Lung (tissue), 11 donors: ENCODE measurements at regions not wholly inside any gene's neighbourhood (a gene's known extent, or its start where the extent isn't known, plus 50 kb on each side); places are given as distances from the start of the nearest gene placed in this dataset.

Experiments used
- ATAC-seq: fragments of 200-7000 bp; cut with Tn5 transposase; one replicate; pipeline ENCODE4 v1.9.1; 2020; ENCODE audit warnings: moderate number of reproducible peaks; ENCODE audit not compliant: insufficient read depth, low FRiP score
- DNase-seq, 3 donors: peaks; one replicate each; pipeline ENCODE4 v3.0.0-alpha.2; 2013 to 2017
- H3K27ac ChIP-seq, 2 donors: one replicate each; pipeline ENCODE4 v1.5.1; 2013; ENCODE audit warnings: mild to moderate bottlenecking in 2 of 2, moderate library complexity in 2 of 2, control low read depth in 1 of 2, inconsistent platforms in 1 of 2, low read depth in 1 of 2, low read length in 1 of 2
- H3K27me3 ChIP-seq, 3 donors: one replicate each; pipeline ENCODE4 v1.5.1; 2013; ENCODE audit warnings: low read length in 2 of 3; ENCODE audit not compliant: control insufficient read depth in 3 of 3, insufficient read depth in 3 of 3
- H3K36me3 ChIP-seq, 4 donors: one replicate each; pipeline ENCODE4 v1.5.1; 2013; ENCODE audit warnings: low read length in 4 of 4, mild to moderate bottlenecking in 1 of 4, moderate library complexity in 1 of 4; ENCODE audit not compliant: control insufficient read depth in 4 of 4, insufficient read depth in 4 of 4
- H3K4me1 ChIP-seq, 5 donors: one replicate each; pipeline ENCODE4 v1.5.1; 2013; ENCODE audit warnings: low read length in 5 of 5, mild to moderate bottlenecking in 2 of 5, moderate library complexity in 1 of 5; ENCODE audit not compliant: control insufficient read depth in 5 of 5, insufficient read depth in 5 of 5
- H3K4me3 ChIP-seq: one replicate; pipeline ENCODE4 v1.5.1; 2013; ENCODE audit warnings: mild to moderate bottlenecking, control low read depth, moderate library complexity
- H3K9ac ChIP-seq, 2 donors: one replicate each; pipeline ENCODE4 v1.5.1; 2013; ENCODE audit warnings: low read length in 2 of 2, control low read depth in 1 of 2; ENCODE audit not compliant: insufficient read depth in 1 of 2
- H3K9me3 ChIP-seq, 4 donors: one replicate each; pipeline ENCODE4 v1.5.1; 2013; ENCODE audit warnings: low read length in 3 of 4, mild to moderate bottlenecking in 1 of 4, moderate library complexity in 1 of 4; ENCODE audit not compliant: control insufficient read depth in 4 of 4, insufficient read depth in 3 of 4
- WGBS, 2 donors: extraction: QIAGEN DNeasy Blood & Tissue Kit; methylation state at CpG; one replicate each; pipeline ENCODE4 v1.1.7; 2013; 5-methylcytosine and 5-hydroxymethylcytosine counted together
- TF ChIP-seq, protein P1 (sequence below): IDR thresholded peaks from 2 replicates; pipeline ENCODE4 v1.5.1; 2012; ENCODE audit warnings: mild to moderate bottlenecking; ENCODE audit errors: control extremely low read depth, extremely low read depth
- donor health status: control.
- donor health status: control.
- donor health status: Bipolar disorder and iron deficiency.
- donor health status: healthy.
- donor health status: DM: yes; HTN: yes; CAD: no.

DNA sequence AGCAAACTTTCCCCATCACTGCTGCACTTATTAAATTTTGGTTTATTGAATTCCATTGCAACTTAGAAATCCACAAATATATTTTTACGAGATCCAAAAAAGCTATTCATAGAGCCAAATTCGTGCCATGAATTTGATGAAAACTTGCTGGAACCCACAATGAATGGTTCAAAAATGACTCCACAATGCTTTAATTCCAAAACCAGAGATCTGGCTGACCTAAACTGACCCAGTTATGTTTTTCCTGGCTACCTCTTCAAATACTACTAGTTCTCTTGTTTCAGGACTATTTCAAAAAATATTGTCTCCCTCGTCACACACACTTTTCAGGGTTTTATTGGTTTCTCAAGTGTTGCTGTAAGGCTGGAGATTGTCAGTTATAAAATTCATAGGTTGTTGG lies 474.8 kb downstream of the PDGFC start:
- Histone ChIP-seq H3K36me3 (no peaks in the 10 kb centered on the region), H3K9ac (no peak overlapping the region), H3K9me3 (no peaks in the 10 kb centered on the region), H3K27ac (no peak overlapping the region), H3K4me1 (no peaks in the 10 kb centered on the region), H3K27me3 (no peaks in the 10 kb centered on the region), H3K4me3 (no peak overlapping the region)
- TF ChIP-seq, protein P1, sequence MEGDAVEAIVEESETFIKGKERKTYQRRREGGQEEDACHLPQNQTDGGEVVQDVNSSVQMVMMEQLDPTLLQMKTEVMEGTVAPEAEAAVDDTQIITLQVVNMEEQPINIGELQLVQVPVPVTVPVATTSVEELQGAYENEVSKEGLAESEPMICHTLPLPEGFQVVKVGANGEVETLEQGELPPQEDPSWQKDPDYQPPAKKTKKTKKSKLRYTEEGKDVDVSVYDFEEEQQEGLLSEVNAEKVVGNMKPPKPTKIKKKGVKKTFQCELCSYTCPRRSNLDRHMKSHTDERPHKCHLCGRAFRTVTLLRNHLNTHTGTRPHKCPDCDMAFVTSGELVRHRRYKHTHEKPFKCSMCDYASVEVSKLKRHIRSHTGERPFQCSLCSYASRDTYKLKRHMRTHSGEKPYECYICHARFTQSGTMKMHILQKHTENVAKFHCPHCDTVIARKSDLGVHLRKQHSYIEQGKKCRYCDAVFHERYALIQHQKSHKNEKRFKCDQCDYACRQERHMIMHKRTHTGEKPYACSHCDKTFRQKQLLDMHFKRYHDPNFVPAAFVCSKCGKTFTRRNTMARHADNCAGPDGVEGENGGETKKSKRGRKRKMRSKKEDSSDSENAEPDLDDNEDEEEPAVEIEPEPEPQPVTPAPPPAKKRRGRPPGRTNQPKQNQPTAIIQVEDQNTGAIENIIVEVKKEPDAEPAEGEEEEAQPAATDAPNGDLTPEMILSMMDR = no peak
- WGBS, 2 donors = 62 to 85% methylated on average over 3 of the region's 3 CpGs
- DNase-seq = no peak
- ATAC-seq = no peak

DNA sequence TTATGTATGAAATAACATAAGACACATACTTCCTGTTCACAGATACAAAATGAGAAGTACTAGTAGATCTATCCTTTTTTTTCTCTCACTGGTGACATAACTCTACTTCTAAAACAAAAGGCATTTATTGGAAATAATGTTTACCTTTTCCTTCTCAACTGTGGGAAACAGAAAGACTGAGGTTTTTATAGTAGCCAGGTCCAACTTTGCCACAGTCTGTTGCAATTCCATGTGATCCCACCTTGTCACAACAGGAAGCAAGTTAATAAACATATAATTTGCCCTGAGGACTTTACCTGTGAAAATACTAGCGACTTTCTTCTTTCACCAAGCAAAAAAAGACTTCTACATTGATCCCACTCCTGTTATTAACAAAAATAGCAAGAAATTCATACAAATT lies 475.8 kb downstream of the PDGFC start:
- H3K4me1 ChIP-seq = no peaks in the 10 kb centered on the region
- H3K9me3 ChIP-seq = no peaks in the 10 kb centered on the region
- no peaks in the 10 kb centered on the region for H3K27me3 ChIP-seq
- no peak overlapping the region for H3K9ac ChIP-seq
- no peak overlapping the region for H3K4me3 ChIP-seq
- TF ChIP-seq, protein P1 = no peak
- no peaks in the 10 kb centered on the region for H3K36me3 ChIP-seq
- ATAC-seq = no peak
- WGBS, 2 donors = 61 to 83% methylated on average over 1 of the region's 1 CpG
- H3K27ac ChIP-seq = no peak overlapping the region
- no peak for DNase-seq

DNA sequence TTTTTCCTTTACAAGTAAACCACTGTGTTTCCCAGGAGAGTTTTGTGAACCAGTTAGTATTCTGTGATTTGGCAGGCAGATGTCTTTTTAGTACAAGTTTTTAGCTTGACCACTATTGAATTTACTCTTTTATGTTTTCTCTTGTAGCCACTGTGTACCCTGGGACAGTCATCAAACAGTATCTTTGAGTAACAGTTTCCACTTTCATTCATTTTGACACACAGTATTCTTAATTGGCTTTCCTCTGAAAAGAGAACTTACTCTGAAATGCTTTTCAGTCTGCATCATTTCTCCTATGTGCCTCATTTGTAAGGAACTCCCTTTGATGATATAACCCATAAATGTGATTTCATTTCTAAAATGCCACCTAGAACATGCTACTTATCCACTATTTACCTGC lies 476.5 kb downstream of the PDGFC start:
- no peaks in the 10 kb centered on the region for H3K36me3 ChIP-seq
- no peak overlapping the region for H3K27ac ChIP-seq
- no peak overlapping the region for H3K4me3 ChIP-seq
- H3K4me1 ChIP-seq = no peaks in the 10 kb centered on the region
- TF ChIP-seq, protein P1 = no peak
- no peak overlapping the region for H3K9ac ChIP-seq
- H3K27me3 ChIP-seq = no peaks in the 10 kb centered on the region
- H3K9me3 ChIP-seq = no peaks in the 10 kb centered on the region
- ATAC-seq (no peak), DNase-seq (no peak)

DNA sequence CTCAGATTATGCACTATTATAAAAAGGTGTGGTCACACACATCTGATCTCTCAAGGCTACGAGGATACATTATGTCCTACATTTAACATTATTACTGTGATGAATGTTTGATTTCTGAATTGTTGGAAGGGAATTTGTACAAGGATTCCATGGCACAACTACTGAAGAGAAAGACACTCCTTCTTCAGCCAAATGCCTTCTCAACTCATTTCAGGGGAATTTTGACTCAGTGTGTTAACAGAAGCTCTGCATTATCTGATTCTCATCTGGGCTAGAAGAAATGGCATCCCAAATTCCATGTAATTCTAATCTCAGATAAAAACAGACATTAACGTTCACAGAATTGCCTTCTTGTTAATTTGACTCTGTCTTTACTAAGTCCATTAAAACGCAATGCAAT lies 477.7 kb downstream of the PDGFC start:
- no peak for ATAC-seq
- H3K4me3 ChIP-seq = no peak overlapping the region
- no peaks in the 10 kb centered on the region for H3K36me3 ChIP-seq
- H3K27ac ChIP-seq = no peak overlapping the region
- no peaks in the 10 kb centered on the region for H3K4me1 ChIP-seq
- no peaks in the 10 kb centered on the region for H3K27me3 ChIP-seq
- H3K9ac ChIP-seq = no peak overlapping the region
- WGBS, 2 donors = 61 to 65% methylated on average over 3 of the region's 3 CpGs
- TF ChIP-seq, protein P1 = no peak
- DNase-seq = no peak
- no peaks in the 10 kb centered on the region for H3K9me3 ChIP-seq
